Large intestine (tissue), 3 donors: ENCODE measurements at regions not wholly inside any gene's neighbourhood (a gene's known extent, or its start where the extent isn't known, plus 50 kb on each side); places are given as distances from the start of the nearest gene placed in this dataset.
A peak's percentile ranks its signal among the peaks of the same experiment; 100 is the strongest.

Experiments
- DNase-seq, 2 donors: peaks; one replicate each; pipeline versions ENCODE4 v3.0.0 to v3.0.0-alpha.2; 2013
- H3K27ac ChIP-seq: one replicate; pipeline ENCODE4 v1.5.1; 2013; ENCODE audit warnings: low read length
- H3K27me3 ChIP-seq: 2 replicates; pipeline ENCODE4 v1.6.1; 2013; ENCODE audit warnings: low read length; ENCODE audit not compliant: control insufficient read depth, insufficient read depth
- H3K36me3 ChIP-seq: 2 replicates; pipeline ENCODE4 v1.6.1; 2013; ENCODE audit warnings: low read length; ENCODE audit not compliant: control insufficient read depth, insufficient read depth
- H3K4me1 ChIP-seq: one replicate; pipeline ENCODE4 v1.6.1; 2013; ENCODE audit warnings: low read length; ENCODE audit not compliant: control insufficient read depth, insufficient read depth
- H3K4me3 ChIP-seq: one replicate; pipeline ENCODE4 v1.5.1; 2013; ENCODE audit warnings: low read length
- H3K9me3 ChIP-seq: one replicate; pipeline ENCODE4 v1.6.1; 2013; ENCODE audit warnings: mild to moderate bottlenecking, low read depth, low read length, moderate library complexity; ENCODE audit not compliant: control insufficient read depth
- WGBS: methylation state at CpG from one replicate; pipeline ENCODE4 v1.1.5; 2013; ENCODE audit warnings: low lambda C conversion rate; ENCODE audit not compliant: insufficient coverage; 5-methylcytosine and 5-hydroxymethylcytosine counted together

DNA sequence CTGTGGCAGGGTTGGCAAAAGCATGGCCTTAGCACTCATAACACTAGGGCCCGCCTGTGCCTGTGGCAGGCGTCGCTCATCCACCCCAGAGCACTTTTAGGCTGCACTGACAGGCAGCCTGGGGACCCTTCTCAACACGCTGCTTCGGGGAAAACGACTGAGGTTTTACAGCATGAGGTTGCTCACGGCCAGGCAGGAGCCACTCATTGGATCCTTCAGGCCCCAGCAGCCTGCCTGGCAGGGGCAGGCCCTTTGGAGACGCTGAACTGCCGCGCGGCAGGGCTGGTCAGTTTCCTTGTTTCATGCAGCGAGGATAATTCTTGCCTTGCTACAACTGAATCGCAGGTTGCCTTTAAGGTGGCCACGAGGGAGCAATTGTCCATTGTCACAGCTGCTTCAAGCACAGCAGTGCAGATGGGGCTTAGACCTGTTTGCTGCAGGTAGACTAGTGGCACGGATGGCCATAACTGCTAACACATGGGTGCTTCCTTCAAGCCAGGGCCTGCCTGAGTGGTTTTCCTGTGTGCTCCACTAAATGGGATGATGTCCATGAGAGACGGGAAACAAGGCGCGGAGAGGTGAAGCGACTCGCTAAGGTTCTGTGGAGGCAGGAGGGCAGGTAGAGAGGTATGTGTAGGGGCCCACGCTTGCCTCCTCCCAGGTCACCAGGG lies 49.9 kb upstream of the HS6ST1 start:
- no peak overlapping the region for H3K27ac ChIP-seq
- no peak overlapping the region for H3K4me3 ChIP-seq
- no peak for DNase-seq
- H3K36me3 ChIP-seq = no peaks in the 10 kb centered on the region
- no peaks in the 10 kb centered on the region for H3K9me3 ChIP-seq
- H3K27me3 ChIP-seq = no peaks in the 10 kb centered on the region
- WGBS = no CpG with 5 or more reads among the region's 21 CpGs
- H3K4me1 ChIP-seq = no peaks in the 10 kb centered on the region

DNA sequence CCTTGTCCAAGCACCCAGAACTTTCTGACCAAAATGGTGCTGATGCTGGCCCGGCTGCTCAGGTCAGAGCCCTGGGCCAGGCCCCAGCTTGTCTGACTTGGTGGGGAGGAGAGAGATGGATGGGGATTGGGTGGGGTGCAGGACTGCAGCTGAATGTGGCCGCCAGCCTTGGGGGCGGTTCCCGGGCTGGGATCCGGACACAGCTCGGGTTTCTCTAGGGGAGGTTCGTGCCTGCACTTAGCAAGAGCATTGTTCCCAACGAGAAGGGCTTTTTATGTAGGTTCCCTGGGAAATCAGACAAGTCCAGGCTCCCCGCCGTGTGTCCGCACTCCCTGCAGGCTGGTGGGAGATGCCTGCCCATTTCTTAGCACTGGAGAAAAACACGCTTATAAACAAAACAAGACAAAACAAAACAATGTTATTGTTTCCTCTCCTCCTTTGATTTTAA lies 50.5 kb upstream of the HS6ST1 start:
- WGBS = 100% methylated on average over 1 of the region's 12 CpGs
- H3K4me3 ChIP-seq = no peak overlapping the region
- no peaks in the 10 kb centered on the region for H3K27me3 ChIP-seq
- no peak for DNase-seq
- no peaks in the 10 kb centered on the region for H3K36me3 ChIP-seq
- no peak overlapping the region for H3K27ac ChIP-seq
- no peaks in the 10 kb centered on the region for H3K9me3 ChIP-seq
- no peaks in the 10 kb centered on the region for H3K4me1 ChIP-seq

GRCh38 chr2:128369602-128370467 lies 51.2 kb upstream of the HS6ST1 start:
- no CpG with 5 or more reads among the region's 17 CpGs for WGBS
- Histone ChIP-seq H3K9me3 (no peaks in the 10 kb centered on the region), H3K27me3 (no peaks in the 10 kb centered on the region), H3K4me1 (peaks cover 5% of the 10 kb centered on the region), H3K27ac (no peak overlapping the region), H3K4me3 (no peak overlapping the region), H3K36me3 (no peaks in the 10 kb centered on the region)
- DNase-seq = no peak

GRCh38 chr2:128370468-128371247 lies 52.0 kb upstream of the HS6ST1 start:
- peaks cover 5% of the 10 kb centered on the region for H3K4me1 ChIP-seq
- no peak for DNase-seq
- no peak overlapping the region for H3K27ac ChIP-seq
- no CpG with 5 or more reads among the region's 27 CpGs for WGBS
- no peak overlapping the region for H3K4me3 ChIP-seq
- H3K27me3 ChIP-seq = no peaks in the 10 kb centered on the region
- no peaks in the 10 kb centered on the region for H3K9me3 ChIP-seq
- no peaks in the 10 kb centered on the region for H3K36me3 ChIP-seq

- WGBS = no CpG with 5 or more reads among the region's 8 CpGs
- Histone ChIP-seq H3K36me3 (no peaks in the 10 kb centered on the region), H3K27ac (no peak overlapping the region), H3K27me3 (no peaks in the 10 kb centered on the region), H3K4me3 (no peak overlapping the region), H3K9me3 (no peaks in the 10 kb centered on the region), H3K4me1 (peaks cover 5% of the 10 kb centered on the region)
- DNase-seq = no peak
Observed at GRCh38 chr2:128371248-128371630, 52.6 kb upstream of the HS6ST1 start.

- Histone ChIP-seq H3K36me3 (no peaks in the 10 kb centered on the region), H3K27ac (no peak overlapping the region), H3K4me1 (peaks cover 5% of the 10 kb centered on the region), H3K9me3 (no peaks in the 10 kb centered on the region), H3K27me3 (no peaks in the 10 kb centered on the region), H3K4me3 (no peak overlapping the region)
- no CpG with 5 or more reads among the region's 11 CpGs for WGBS
- no peak for DNase-seq
Observed at GRCh38 chr2:128371648-128372345, 53.1 kb upstream of the HS6ST1 start.

DNA sequence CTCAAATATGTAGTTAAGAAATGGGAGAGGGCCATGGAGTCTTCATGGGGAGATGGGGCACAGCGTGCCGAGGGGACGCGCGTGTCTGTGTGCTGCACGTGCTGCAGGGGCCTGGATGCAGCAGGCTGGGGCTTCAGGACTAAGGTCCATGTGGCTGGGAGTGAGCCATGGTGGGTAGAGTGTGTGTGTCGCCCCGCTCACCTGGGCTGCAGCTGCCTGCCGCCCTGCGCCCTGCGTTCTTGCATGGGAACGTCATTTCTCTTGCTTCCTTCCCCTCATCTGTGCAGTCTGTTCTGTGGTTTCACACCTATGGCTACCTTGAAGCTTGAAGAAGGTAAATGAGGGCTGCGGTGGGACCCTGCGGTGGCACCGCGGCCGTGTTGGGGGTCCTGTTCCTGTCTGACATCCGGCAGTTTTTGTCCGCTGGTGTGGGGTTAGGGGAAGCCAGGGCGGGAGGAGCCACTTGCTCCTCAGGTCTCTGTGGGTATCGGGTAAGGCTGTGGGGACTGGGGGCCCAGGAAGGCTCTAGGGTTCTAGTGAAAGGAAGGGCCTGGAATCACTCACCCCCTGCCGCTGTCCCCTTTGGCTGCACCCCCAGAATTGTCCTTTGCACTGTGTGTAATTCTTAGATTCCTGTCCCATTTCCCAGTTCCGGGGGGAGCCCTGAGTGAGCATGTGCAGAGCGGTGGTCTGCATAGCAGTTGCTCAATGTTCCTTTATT lies 54.1 kb upstream of the HS6ST1 start:
- Histone ChIP-seq H3K4me1 (peaks cover 5% of the 10 kb centered on the region), H3K9me3 (no peaks in the 10 kb centered on the region), H3K36me3 (no peaks in the 10 kb centered on the region), H3K27me3 (no peaks in the 10 kb centered on the region), H3K27ac (no peak overlapping the region), H3K4me3 (no peak overlapping the region)
- no peak for DNase-seq
- no CpG with 5 or more reads among the region's 24 CpGs for WGBS

DNA sequence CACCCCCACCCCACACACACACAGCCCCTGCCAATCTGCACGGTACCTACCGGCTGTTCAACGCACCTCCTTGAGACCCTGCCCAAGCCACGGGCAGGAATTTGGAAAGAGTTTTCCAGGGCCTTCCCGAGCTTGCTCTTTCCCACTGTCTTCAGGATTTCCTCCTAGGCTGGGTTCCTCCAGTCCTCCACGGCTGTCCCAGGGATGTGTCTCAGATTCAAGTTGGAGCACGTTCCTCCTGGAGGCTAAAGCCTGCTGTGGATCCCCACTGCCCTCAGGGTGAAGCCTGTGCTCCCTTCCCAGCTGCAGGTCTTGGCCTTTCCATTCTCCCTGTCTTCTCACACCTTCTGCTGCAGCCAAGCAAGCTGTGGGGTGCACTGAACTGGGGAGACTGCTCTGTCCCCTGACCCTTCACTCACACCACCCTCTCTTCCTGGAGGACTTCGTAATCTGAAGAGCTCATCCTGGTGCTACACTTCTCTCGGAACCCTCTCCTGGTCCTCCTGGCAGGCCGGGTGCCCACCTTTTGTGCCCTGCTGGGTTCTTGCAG lies 54.9 kb upstream of the HS6ST1 start:
- peaks cover 6% of the 10 kb centered on the region for H3K4me1 ChIP-seq
- no peaks in the 10 kb centered on the region for H3K9me3 ChIP-seq
- H3K27me3 ChIP-seq = no peaks in the 10 kb centered on the region
- no peak for DNase-seq
- H3K36me3 ChIP-seq = no peaks in the 10 kb centered on the region
- H3K4me3 ChIP-seq = no peak overlapping the region
- no peak overlapping the region for H3K27ac ChIP-seq
- no CpG with 5 or more reads among the region's 10 CpGs for WGBS

GRCh38 chr2:128374001-128374710 lies 55.5 kb upstream of the HS6ST1 start:
- Histone ChIP-seq H3K36me3 (no peaks in the 10 kb centered on the region), H3K4me3 (no peak overlapping the region), H3K9me3 (no peaks in the 10 kb centered on the region), H3K27ac (no peak overlapping the region), H3K4me1 (peaks cover 10% of the 10 kb centered on the region), H3K27me3 (no peaks in the 10 kb centered on the region)
- WGBS = no CpG with 5 or more reads among the region's 15 CpGs
- DNase-seq = peak in 1 of 2 donors; percentile 22
